GM19025 (cell line): ENCODE measurements at regions not wholly inside any gene's neighbourhood (a gene's known extent, or its start where the extent isn't known, plus 50 kb on each side); places are given as distances from the start of the nearest gene placed in this dataset.

Experiments
- ATAC-seq: cut with Tn5 transposase; IDR thresholded peaks from one replicate; pipeline ENCODE4 v1.9.1; 2021; ENCODE audit warnings: mild to moderate bottlenecking, low read depth, moderate library complexity; ENCODE audit not compliant: unreplicated experiment

- no peak for ATAC-seq
Observed at GRCh38 chr1:212525479-212526110, 83.0 kb upstream of the ATF3 start.

GRCh38 chr1:212526111-212526491 is 82.5 kb upstream of the ATF3 start:
- no peak for ATAC-seq

GRCh38 chr1:212528501-212528900 is 80.1 kb upstream of the ATF3 start:
- ATAC-seq: no peak

- ATAC-seq: no peak
Observed at GRCh38 chr1:212529211-212529741, 79.3 kb upstream of the ATF3 start.

- ATAC-seq: no peak
Observed at GRCh38 chr1:212531267-212531666, 77.3 kb upstream of the ATF3 start.

- no peak for ATAC-seq
Observed at GRCh38 chr1:212531796-212532195, 76.8 kb upstream of the ATF3 start.

- no peak for ATAC-seq
Observed at GRCh38 chr1:212532469-212533147, 76.0 kb upstream of the ATF3 start.

GRCh38 chr1:212533148-212533517 is 75.4 kb upstream of the ATF3 start:
- no peak for ATAC-seq

- no peak for ATAC-seq
Observed at GRCh38 chr1:212536586-212536985, 72.0 kb upstream of the ATF3 start.

GRCh38 chr1:212537610-212538009 is 71.0 kb upstream of the ATF3 start:
- no peak for ATAC-seq

GRCh38 chr1:212539737-212540430 is 68.7 kb upstream of the ATF3 start:
- no peak for ATAC-seq

GRCh38 chr1:212542761-212543187 is 65.8 kb upstream of the ATF3 start:
- no peak for ATAC-seq

GRCh38 chr1:212544110-212544509 is 64.5 kb upstream of the ATF3 start:
- ATAC-seq: no peak

GRCh38 chr1:212545941-212546635 is 62.5 kb upstream of the ATF3 start:
- ATAC-seq: no peak

- ATAC-seq: no peak
Observed at GRCh38 chr1:212549503-212550017, 59.0 kb upstream of the ATF3 start.

GRCh38 chr1:212551929-212552328 is 56.6 kb upstream of the ATF3 start:
- no peak for ATAC-seq

GRCh38 chr1:212553676-212554075 is 54.9 kb upstream of the ATF3 start:
- no peak for ATAC-seq

GRCh38 chr1:212554401-212554800 is 54.2 kb upstream of the ATF3 start:
- ATAC-seq: no peak

- ATAC-seq: no peak
Observed at GRCh38 chr1:212555426-212555825, 53.1 kb upstream of the ATF3 start.

- ATAC-seq: no peak
Observed at GRCh38 chr1:212556822-212557549, 51.6 kb upstream of the ATF3 start.
